ENCODE measurements at regions not wholly inside any gene's neighbourhood (a gene's known extent, or its start where the extent isn't known, plus 50 kb on each side); places are given as distances from the start of the nearest gene placed in this dataset.
A peak's percentile ranks its signal among the peaks of the same experiment; 100 is the strongest.
"Not testable (repeated sequence)": the region's sequence is repeated elsewhere in the genome, so short reads cannot be mapped to it uniquely, and the experiment has no call there.

DNA sequence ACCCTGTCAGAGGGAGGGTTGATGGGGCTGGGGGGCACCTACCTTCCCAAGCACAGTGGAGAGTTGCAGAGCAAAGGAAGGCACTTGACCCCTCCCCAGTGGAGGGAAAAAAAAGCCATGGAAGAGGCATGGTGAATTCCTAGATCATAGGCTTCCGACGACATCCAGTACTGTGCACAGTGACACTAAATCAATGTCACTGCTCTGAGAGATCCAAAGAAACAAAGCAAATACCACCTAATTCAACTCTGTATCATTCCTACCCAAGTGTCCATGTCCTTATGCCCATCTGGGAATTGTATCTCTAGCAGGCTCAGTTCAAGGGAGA lies 344.2 kb upstream of the NCAM1 start:
- DNase-seq (ENCODE audit: low spot score): no peak

GRCh38 chr11:112617977-112618826 lies 343.0 kb upstream of the NCAM1 start:
- DNase-seq (ENCODE audit: low spot score): no peak

DNA sequence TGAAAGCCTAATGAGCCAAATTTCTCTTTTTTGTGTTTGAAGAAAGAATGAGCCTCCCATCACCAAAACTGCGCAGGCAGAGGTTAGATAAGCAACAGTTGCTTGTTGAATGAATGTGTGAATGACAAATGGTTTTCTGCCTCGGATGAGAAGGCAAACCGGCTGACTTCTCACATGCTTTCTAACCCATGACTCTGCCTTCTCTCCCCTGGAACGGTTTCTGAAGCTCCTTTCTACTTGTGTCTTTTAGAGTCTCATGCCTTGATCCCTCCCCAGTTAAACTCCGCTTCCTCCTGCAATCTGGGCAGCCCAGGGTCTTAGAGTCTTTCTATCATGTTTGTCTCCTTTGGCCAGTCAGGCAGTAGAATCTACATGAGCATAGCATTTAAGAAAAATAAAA lies 342.1 kb upstream of the NCAM1 start:
- DNase-seq (ENCODE audit: low spot score): no peak

DNA sequence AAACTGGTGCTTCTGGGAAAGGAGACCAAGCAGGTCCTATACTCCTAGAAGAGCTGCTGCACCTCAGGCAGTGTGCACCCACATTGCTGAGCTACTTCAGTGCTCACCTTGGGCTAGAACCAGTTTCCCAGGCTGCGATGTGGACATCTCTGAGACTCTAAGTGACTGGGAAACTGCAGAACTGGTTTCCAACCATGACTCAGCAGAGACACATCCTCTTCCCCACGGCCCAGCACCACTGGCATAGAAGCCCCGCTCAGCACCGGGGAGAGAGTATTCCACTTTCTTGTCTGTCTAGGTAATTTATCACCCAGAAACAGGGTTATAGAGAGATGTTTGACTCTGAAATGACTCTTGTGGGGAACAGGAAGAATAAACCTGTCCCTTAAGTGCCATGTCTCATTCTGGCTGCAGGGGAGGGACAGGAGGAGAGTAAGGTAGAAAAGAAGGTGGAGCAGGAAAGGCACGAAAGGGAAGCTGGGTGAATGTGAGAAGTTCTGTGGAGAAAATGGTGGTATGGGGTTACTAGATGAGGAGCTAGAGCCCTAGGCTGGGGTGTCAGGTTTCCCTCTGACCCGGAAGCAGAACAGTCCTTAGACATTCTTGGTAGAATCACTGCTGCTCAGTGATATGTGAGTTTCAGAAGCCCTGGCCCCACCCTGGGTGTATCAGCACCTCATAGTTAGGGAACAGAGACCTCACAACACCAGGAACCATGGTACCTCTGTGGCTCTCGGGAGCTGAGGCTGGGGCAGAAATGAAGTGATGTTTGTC lies 340.4 kb upstream of the NCAM1 start:
- no peak for DNase-seq (ENCODE audit: low spot score)

GRCh38 chr11:112623057-112623456 lies 338.2 kb upstream of the NCAM1 start:
- DNase-seq (ENCODE audit: low spot score): no peak

DNA sequence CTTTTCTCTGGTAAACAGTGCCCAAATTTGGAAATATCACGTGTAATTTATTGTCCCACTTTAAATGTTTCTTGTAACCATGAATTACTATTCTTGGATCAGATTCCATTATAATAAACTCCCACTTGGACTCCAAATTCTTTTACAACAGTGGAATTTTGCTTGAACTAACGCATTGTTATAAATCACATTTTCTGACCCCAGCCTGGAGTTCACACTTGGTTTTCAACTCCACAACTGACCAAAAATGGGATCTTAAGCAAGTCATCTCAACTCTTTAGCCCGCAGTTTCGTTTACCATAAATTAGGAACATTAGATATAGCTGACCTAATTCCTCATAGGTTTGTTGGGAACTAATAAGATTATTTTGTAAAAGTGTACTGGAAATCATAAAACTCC lies 336.8 kb upstream of the NCAM1 start:
- no peak for DNase-seq (ENCODE audit: low spot score)

DNA sequence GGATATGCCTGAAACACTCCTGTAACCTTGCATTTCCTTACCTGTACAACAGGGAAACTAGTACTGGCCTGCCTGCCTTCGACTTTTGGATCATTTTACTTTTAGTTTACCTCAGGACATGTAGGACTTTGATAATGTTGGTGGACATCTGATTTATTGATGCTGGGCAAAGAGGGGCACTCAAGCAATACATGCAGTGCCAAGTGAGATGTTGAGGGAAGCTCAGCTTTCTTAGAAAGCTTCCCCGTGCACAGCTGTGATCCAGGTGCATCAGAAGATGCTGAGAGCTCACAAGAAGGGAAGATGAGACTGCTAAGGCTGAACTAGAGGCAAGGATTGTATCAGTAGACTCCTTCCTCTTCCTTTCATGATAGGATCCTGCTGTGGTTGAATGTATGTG lies 336.2 kb upstream of the NCAM1 start:
- DNase-seq (ENCODE audit: low spot score): not testable (repeated sequence)

DNA sequence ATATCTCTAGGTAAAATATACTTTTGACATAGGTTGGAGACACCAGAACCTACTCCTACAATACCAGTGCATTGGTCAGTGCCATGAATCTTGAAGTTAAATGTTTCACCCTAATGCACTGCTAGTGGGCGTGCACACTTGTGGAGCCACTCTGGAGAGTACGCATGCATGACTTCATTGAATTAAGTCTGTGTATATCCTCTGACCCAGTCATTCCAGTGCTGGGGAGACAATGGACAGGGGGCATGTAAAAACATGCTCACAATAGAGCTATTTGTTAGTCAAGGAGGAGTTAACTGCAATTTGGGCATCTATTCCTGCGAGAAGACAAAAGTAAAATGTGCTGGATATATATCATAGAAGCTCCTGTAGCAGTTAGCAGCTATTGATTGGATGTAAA lies 335.4 kb upstream of the NCAM1 start:
- DNase-seq (ENCODE audit: low spot score): no peak

DNA sequence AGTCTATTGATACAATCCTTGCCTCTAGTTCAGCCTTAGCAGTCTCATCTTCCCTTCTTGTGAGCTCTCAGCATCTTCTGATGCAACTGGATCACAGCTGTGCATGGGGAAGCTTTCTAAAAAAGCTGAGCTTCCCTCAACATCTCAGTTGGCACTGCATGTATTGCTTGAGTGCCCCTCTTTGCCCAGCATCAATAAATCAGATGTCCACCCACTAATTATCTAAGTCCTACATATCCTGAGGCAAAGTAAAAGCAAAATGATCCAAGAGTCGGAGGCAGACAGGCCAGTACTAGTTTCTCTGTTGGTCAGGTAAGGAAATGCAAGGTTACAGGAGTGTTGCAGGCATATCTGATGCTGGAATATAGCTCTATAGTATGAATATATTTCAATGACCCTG lies 334.5 kb upstream of the NCAM1 start:
- no peak for DNase-seq (ENCODE audit: low spot score)

- no peak for DNase-seq (ENCODE audit: low spot score)
Observed at GRCh38 chr11:112627588-112628045, 333.6 kb upstream of the NCAM1 start.

- no peak for DNase-seq (ENCODE audit: low spot score)
Observed at GRCh38 chr11:112628676-112629075, 332.5 kb upstream of the NCAM1 start.

GRCh38 chr11:112630496-112630895 lies 330.7 kb upstream of the NCAM1 start:
- no peak for DNase-seq (ENCODE audit: low spot score)

DNA sequence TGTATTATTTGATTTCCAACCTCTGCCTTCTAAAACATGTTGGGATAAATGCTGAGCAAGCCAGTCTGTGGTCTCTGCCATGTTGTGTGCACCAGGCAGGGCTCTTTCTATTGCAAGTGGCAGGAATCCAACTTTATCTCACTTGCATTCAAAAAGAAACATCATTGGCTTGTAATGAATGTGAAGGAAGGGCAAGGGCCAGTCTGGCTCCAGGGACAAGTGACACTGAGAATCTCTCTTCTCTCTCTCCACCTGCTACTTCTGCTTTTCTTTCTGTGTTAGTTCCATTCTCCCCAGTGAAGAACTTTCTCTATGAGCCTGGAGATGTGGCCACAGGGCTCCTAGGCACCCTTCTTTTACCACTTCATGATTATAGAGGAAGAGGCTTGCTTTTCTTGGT lies 329.9 kb upstream of the NCAM1 start:
- peak; percentile 33 for DNase-seq (ENCODE audit: low spot score)

DNA sequence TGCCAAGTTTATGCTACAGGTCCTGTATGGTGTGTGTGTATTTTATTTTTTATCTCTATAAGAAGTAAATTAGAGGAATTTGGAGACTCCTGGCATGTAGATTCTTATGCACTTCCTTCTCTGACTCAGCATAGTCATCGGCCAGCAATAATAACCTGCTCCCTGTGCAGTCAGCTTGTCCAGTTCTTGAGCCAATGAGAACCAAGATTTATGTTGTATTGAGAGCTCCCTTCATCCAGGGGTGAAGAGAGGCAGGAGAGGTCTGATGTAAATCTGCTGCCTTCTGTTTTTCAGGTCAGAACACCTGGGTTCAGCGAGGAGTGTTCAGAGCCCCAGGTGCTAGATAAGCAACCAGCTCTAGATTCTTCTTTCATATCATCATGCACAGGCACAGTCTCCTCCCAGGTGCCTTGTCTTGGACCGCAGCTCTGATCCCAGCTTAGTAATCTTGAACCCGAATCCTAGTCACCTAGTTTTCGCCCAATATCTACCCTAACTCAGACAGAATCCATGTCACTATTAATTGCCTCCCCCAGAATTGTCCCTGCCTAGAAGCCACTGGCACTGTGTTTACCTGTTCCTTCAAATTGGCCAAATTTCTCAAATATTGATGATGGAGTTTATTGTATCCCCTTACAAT lies 328.2 kb upstream of the NCAM1 start:
- no peak for DNase-seq (ENCODE audit: low spot score)

DNA sequence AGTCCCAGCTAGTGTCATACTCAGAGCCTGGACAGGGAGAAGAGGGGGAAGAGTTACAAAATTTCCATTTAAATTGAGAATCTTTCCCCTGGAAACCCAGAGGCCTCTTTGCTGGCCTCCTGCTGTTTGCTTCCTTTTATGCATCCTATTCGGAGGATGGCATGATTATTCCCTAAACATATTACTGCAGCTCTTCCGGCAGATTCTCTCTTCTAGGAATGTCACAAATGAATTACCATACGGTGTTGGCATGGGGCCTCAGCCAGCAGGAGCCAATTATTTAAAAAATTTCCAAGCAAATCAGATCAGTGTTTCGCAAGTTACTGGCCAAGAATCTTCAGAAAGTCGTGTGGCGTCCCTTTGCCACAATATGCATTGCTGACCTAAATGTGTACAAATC lies 326.7 kb upstream of the NCAM1 start:
- DNase-seq (ENCODE audit: low spot score): peak; percentile 40

GRCh38 chr11:112634995-112635737 lies 326.1 kb upstream of the NCAM1 start:
- DNase-seq (ENCODE audit: low spot score): peak; percentile 36

DNA sequence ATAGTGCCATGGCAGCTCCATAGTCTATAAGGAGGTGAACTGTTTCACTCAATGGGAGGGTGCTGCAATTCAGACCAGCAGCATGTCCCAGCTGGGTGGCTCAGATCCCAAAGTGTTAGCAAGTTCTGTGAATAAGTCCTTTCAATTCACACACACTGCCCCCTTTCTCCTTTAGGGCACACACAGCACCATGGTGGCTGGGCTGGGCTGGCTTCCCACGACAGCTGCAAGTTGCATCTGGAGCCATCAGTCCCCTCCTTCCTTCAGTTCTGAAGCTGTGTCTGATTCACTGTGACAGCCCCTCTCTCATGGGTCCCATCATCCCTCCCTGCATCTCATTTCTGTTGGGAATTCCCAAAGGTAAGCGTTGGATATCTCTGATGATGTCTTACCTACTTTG lies 324.1 kb upstream of the NCAM1 start:
- peak; percentile 98 for DNase-seq (ENCODE audit: low spot score)

DNA sequence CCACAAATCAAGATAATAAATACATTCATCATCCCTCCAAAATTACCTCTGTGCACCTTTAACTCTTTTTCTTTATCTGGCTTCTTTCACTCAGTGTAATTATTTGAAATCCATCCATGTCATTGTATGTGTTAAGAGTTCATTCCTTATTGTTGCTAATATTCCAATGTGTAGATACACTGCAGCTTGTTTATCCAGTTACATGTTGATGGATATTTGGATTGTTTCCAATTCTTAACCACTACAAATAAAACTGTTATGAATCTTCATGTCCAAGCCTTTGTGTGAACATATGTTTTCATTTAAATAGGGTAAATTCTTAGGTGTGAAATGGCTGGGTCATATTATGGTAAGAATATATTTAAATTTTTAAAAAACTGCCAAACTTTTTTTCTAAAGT lies 323.3 kb upstream of the NCAM1 start:
- no peak for DNase-seq (ENCODE audit: low spot score)

DNA sequence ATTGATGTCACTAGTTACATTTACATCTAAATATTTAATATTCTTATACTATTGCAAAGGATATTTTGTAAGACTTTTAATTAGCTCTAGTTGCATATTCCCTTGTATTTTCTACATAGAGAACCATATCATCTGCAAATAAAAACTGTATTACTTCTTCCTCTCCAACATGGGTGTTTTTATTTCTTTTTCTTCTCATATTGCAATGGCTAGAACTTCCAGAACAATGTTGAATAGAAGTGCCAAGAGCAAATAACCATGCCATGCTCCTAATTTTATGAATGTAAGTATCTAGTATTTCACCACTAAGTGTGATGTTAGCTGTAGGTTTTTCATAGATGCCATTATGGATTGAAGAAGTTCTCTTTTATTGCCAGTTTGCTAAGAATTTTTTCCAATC lies 321.8 kb upstream of the NCAM1 start:
- no peak for DNase-seq (ENCODE audit: low spot score)

DNA sequence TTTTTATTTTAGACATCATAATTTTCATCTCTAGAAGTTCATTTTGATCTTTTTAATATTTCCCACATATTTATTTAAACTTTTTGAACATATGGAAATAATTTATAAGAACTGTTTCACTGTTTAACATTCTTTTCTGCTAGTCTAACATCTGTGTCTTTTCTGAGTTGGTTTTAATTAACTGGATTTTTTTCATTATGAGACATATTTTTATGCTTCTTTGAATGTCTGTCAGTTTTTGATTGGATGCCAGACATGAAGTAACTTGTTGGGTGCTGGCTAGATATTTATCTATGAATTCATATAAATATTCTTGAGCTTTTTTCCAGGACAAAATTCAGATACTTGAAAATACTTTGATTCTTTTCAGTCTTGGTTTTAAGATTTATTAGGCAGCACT lies 317.8 kb upstream of the NCAM1 start:
- DNase-seq (ENCODE audit: low spot score): no peak

DNA sequence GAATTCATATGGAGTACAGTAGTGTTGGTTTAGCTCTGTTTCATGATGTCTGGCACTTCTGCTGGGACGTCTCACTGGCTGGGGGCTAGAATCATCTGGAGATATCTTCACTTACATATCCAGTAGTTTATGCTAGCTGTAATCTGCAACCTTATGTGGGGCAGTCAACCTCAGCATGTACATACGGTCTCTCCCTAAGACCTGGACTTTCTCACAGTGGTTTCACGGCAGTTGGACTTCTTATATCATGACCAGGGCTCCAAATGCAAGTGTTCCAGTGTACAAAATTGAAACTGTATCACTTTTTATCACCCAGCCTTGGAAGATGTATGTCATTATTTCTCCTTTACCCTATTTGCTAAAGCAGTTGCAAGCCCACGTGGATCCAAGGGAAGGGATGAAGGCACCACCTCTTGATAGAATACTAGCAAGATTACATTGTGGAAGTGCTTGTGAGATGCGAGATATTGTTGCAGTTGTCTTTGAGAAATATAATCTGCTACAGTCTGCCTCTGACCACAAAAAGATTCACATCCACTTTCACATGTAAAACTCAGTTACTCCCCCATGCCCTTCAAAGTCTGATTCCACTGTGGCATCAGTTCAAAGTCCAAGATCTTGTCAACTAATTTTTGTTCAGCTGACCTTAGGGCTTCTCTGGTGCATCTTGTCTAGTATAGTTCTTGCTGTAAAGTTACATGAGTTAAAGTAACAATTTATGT lies 316.6 kb upstream of the NCAM1 start:
- no peak for DNase-seq (ENCODE audit: low spot score)

DNA sequence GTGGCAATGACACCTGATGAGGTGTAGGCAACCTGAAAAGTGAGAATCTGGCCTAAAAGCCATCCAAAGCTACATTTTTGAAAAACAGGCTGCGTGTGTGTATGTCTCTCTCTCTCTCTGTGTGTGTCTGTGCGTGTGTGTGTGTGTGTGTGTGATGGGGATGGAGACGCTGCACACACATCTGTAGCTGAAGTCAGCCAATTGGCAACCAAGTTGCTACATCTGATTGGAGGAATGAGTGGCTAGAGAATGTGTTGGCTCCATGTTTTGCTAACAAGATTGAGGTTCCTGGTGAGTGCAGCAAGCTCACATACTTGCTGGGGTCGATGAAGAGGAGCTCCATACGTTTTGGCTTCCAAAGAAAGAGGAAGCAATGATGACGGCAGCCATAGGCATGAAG lies 311.4 kb upstream of the NCAM1 start:
- no peak for DNase-seq (ENCODE audit: low spot score)

Data from Ammon's horn (tissue), 1 donor.